ENCODE measurements at regions not wholly inside any gene's neighbourhood (a gene's known extent, or its start where the extent isn't known, plus 50 kb on each side); places are given as distances from the start of the nearest gene placed in this dataset.

GRCh38 chr4:187235456-187236170 lies 512.0 kb upstream of the FAT1 start:
- Histone ChIP-seq H3K4me1 (ENCODE audit: insufficient read depth, low read length) (no peaks in the 10 kb centered on the region), H3K27me3 (ENCODE audit: control insufficient read depth in 1 of 2, insufficient read depth in 2 of 2, low read length in 2 of 2) (no peaks in the 10 kb centered on the region), H3K4me3 (ENCODE audit: low read depth in 1 of 2, low read length in 2 of 2) (no peak overlapping the region), H3K9me3 (ENCODE audit: low read length) (no peaks in the 10 kb centered on the region), H3K27ac (ENCODE audit: low read depth, low read length) (no peak overlapping the region), H3K9ac (ENCODE audit: low read length) (no peak overlapping the region), H3K36me3 (ENCODE audit: insufficient read depth, low read length) (no peaks in the 10 kb centered on the region)

DNA sequence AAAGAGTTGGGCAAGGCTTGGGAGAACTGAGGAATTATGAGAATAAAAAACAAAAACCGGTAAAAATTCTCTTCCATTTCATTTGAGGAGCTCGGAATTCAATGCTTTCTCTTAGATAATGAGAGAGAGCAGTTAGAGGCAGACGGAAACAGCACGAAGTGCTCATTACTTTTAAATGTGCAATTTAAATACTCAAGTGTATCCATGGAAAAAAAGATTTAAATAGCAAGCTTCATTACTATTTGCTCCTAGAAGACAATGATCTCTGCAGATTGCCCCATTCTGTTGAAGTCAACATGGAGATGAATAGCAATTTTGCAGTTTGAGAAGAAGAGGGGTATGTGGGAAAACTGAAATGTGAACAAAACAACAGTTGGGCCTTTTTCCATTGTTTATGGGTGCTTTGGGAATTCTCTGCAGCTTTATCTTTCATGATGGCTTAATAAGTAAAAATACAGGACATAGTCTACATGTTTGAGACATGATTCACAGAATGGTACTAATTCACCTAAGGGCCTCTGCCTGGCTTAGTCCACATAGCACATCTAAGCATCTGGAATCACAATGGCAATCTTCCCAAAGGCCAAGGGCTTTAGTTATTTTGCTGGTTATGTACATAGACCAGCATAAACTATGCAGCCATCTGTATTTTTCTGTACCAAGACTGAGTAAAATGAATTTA lies 512.7 kb upstream of the FAT1 start:
- Histone ChIP-seq H3K9me3 (ENCODE audit: low read length) (no peaks in the 10 kb centered on the region), H3K27me3 (ENCODE audit: control insufficient read depth in 1 of 2, insufficient read depth in 2 of 2, low read length in 2 of 2) (no peaks in the 10 kb centered on the region), H3K4me1 (ENCODE audit: insufficient read depth, low read length) (no peaks in the 10 kb centered on the region), H3K27ac (ENCODE audit: low read depth, low read length) (no peak overlapping the region), H3K36me3 (ENCODE audit: insufficient read depth, low read length) (no peaks in the 10 kb centered on the region), H3K9ac (ENCODE audit: low read length) (no peak overlapping the region), H3K4me3 (ENCODE audit: low read depth in 1 of 2, low read length in 2 of 2) (no peak overlapping the region)

- H3K9me3 ChIP-seq (ENCODE audit: low read length), result peaks cover 2% of the 10 kb centered on the region
- no peaks in the 10 kb centered on the region for H3K27me3 ChIP-seq (ENCODE audit: control insufficient read depth in 1 of 2, insufficient read depth in 2 of 2, low read length in 2 of 2)
- no peak overlapping the region for H3K4me3 ChIP-seq (ENCODE audit: low read depth in 1 of 2, low read length in 2 of 2)
- H3K27ac ChIP-seq (ENCODE audit: low read depth, low read length), result no peak overlapping the region
- no peak overlapping the region for H3K9ac ChIP-seq (ENCODE audit: low read length)
- H3K4me1 ChIP-seq (ENCODE audit: insufficient read depth, low read length), result no peaks in the 10 kb centered on the region
- no peaks in the 10 kb centered on the region for H3K36me3 ChIP-seq (ENCODE audit: insufficient read depth, low read length)
Measured at GRCh38 chr4:187238646-187239045, 515.0 kb upstream of the FAT1 start.

DNA sequence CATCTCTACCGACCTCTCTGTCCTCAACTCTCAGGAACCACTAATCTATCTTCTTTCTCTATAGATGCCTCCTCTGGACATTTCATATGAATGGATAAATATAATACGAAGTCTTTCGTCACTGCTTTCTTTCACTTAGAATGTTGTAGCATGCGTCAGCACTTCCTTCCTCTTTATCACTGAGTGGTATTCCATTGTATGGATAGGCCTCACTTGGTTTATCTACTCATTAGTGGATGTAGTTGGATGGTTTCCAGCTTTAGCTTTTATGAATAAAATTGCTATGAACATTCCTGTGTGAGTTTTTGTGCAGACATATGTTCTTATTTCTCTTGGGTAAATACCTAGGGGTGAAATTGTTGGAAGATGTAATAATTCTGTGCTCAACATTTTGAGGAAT lies 528.2 kb upstream of the FAT1 start:
- H3K36me3 ChIP-seq (ENCODE audit: insufficient read depth, low read length), result no peaks in the 10 kb centered on the region
- H3K4me1 ChIP-seq (ENCODE audit: insufficient read depth, low read length), result no peaks in the 10 kb centered on the region
- no peaks in the 10 kb centered on the region for H3K9me3 ChIP-seq (ENCODE audit: low read length)
- no peak overlapping the region for H3K4me3 ChIP-seq (ENCODE audit: low read depth in 1 of 2, low read length in 2 of 2)
- no peak overlapping the region for H3K27ac ChIP-seq (ENCODE audit: low read depth, low read length)
- H3K9ac ChIP-seq (ENCODE audit: low read length), result no peak overlapping the region
- H3K27me3 ChIP-seq (ENCODE audit: control insufficient read depth in 1 of 2, insufficient read depth in 2 of 2, low read length in 2 of 2), result no peaks in the 10 kb centered on the region

DNA sequence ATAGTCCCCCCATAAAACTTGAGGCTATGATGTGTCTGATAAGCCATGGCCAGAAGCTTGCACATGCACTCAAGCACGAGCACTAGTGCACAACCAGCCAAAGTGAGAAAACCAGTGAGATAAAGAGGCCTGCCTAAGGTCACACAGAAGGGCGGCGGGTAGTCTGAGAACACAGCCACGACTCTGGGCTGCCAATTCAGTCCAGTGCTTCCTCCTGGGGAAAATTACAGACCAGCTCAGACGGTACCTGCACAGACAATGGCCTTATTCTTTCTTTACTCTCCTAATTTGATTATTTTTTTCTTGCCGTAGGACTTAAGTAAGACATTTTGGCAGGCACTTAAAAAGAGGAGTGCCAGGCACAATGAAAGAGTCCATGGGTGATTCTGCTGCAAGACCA lies 533.2 kb upstream of the FAT1 start:
- no peaks in the 10 kb centered on the region for H3K27me3 ChIP-seq (ENCODE audit: control insufficient read depth in 1 of 2, insufficient read depth in 2 of 2, low read length in 2 of 2)

DNA sequence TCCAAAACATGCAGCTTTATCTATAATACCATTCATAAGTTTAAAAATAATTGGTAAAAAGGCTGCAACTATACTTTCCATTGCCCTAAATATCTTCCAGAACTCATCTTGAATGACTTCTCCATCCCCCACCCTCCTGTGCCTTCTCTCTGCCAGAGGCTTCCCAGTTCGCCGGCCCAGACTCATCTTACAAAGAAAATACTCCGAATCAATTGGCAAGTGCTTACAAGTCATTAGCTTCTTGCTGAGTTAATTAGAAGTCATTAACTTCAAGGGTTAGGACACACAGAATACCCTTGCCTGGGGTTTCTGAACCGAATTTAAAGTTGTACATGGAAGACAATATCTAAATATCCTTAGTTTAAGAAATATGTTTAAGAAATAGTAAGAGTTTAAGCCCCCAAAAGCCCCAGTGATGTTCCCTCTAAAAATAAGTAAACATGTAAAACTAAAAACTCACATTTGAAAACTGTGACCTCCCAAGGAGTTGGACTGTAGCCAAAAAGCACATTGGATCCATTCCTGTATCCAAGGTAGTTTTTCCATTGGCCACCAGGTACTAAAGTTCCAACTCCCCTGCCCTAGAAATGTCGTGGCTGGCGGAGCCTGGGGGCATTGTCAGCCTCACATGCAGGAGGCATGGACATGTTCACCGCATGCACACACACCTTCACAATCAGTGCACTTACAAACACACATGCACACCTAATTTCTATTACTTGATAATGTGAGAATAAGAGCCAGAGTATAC lies 535.2 kb upstream of the FAT1 start:
- H3K9ac ChIP-seq (ENCODE audit: low read length), result no peak overlapping the region
- no peak overlapping the region for H3K27ac ChIP-seq (ENCODE audit: low read depth, low read length)
- H3K4me3 ChIP-seq (ENCODE audit: low read depth in 1 of 2, low read length in 2 of 2), result no peak overlapping the region
- H3K4me1 ChIP-seq (ENCODE audit: insufficient read depth, low read length), result no peaks in the 10 kb centered on the region
- no peaks in the 10 kb centered on the region for H3K36me3 ChIP-seq (ENCODE audit: insufficient read depth, low read length)
- H3K9me3 ChIP-seq (ENCODE audit: low read length), result no peaks in the 10 kb centered on the region
- H3K27me3 ChIP-seq (ENCODE audit: control insufficient read depth in 1 of 2, insufficient read depth in 2 of 2, low read length in 2 of 2), result no peaks in the 10 kb centered on the region

More for the DNA sequence above, 533.2 kb upstream of the FAT1 start:
- no peaks in the 10 kb centered on the region for H3K9me3 ChIP-seq (ENCODE audit: low read length)
- H3K9ac ChIP-seq (ENCODE audit: low read length), result no peak overlapping the region
- H3K36me3 ChIP-seq (ENCODE audit: insufficient read depth, low read length), result no peaks in the 10 kb centered on the region
- H3K4me3 ChIP-seq (ENCODE audit: low read depth in 1 of 2, low read length in 2 of 2), result no peak overlapping the region
- H3K27ac ChIP-seq (ENCODE audit: low read depth, low read length), result no peak overlapping the region
- H3K4me1 ChIP-seq (ENCODE audit: insufficient read depth, low read length), result no peaks in the 10 kb centered on the region

DNA sequence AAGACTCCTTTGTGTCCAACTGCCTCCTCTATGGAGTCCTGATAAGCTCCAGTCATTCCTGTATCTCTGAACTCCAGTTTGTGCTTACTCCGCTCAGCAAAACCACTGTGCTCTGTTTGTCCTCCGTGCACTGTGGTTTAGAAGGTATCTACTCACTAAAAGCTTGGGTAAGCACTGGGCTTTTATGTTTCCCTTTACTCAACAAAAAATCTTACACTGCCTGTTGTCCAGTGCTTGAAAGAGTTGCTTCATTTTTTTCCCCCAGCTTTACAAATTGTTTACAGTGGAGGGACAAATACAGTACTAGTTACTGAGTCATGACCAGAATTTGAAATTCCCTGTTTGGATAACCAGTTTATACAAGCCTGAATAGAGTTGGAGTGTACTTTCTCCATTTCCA lies 545.3 kb upstream of the FAT1 start:
- Histone ChIP-seq H3K9me3 (ENCODE audit: low read length) (no peaks in the 10 kb centered on the region), H3K4me1 (ENCODE audit: insufficient read depth, low read length) (no peaks in the 10 kb centered on the region), H3K36me3 (ENCODE audit: insufficient read depth, low read length) (no peaks in the 10 kb centered on the region), H3K4me3 (ENCODE audit: low read depth in 1 of 2, low read length in 2 of 2) (no peak overlapping the region), H3K27ac (ENCODE audit: low read depth, low read length) (no peak overlapping the region), H3K27me3 (ENCODE audit: control insufficient read depth in 1 of 2, insufficient read depth in 2 of 2, low read length in 2 of 2) (no peaks in the 10 kb centered on the region), H3K9ac (ENCODE audit: low read length) (no peak overlapping the region)

DNA sequence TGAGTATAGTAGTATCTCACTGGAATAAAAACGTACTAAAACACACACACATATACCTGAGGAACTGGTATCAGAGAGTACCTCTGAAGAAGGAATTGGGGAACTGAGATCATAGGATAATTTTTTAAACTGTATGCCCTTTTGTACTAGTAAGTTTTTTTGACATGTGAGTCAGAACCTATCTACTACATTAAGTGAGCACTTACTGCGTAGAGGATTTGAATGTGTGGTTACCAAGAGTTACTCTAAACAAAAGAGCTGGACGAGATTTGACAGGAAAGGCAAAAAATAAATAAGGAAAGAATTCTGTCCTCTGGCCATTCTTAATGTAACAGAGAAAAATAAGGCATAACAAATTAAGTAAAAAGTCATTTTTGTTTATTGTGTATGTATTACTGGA lies 546.5 kb upstream of the FAT1 start:
- no peaks in the 10 kb centered on the region for H3K9me3 ChIP-seq (ENCODE audit: low read length)

DNA sequence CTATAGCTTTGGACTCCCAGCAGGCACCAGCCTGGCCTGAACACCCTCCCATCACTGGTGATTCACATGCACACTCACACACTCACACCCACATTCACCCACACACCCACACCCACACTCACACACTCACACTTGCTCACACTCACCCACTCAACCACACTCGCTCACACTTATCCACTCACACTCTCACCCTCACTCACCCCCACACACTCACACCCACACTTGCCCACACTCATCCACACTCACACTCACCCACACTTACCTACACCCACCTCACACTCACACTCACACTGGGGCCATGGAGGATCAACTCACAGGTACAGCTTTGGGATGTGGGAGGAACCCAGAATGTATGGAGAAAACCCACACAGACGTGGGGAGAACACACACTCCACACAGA lies 548.2 kb upstream of the FAT1 start:
- H3K4me3 ChIP-seq (ENCODE audit: low read depth in 1 of 2, low read length in 2 of 2), result no peak overlapping the region
- no peaks in the 10 kb centered on the region for H3K36me3 ChIP-seq (ENCODE audit: insufficient read depth, low read length)
- H3K4me1 ChIP-seq (ENCODE audit: insufficient read depth, low read length), result no peaks in the 10 kb centered on the region
- no peaks in the 10 kb centered on the region for H3K9me3 ChIP-seq (ENCODE audit: low read length)
- H3K9ac ChIP-seq (ENCODE audit: low read length), result no peak overlapping the region
- no peaks in the 10 kb centered on the region for H3K27me3 ChIP-seq (ENCODE audit: control insufficient read depth in 1 of 2, insufficient read depth in 2 of 2, low read length in 2 of 2)
- no peak overlapping the region for H3K27ac ChIP-seq (ENCODE audit: low read depth, low read length)

More for the DNA sequence above, 546.5 kb upstream of the FAT1 start:
- Histone ChIP-seq H3K27ac (ENCODE audit: low read depth, low read length) (no peak overlapping the region), H3K4me1 (ENCODE audit: insufficient read depth, low read length) (no peaks in the 10 kb centered on the region), H3K36me3 (ENCODE audit: insufficient read depth, low read length) (no peaks in the 10 kb centered on the region), H3K4me3 (ENCODE audit: low read depth in 1 of 2, low read length in 2 of 2) (no peak overlapping the region), H3K27me3 (ENCODE audit: control insufficient read depth in 1 of 2, insufficient read depth in 2 of 2, low read length in 2 of 2) (no peaks in the 10 kb centered on the region), H3K9ac (ENCODE audit: low read length) (no peak overlapping the region)

GRCh38 chr4:187274153-187274552 lies 550.5 kb upstream of the FAT1 start:
- H3K27ac ChIP-seq (ENCODE audit: low read depth, low read length), result no peak overlapping the region

DNA sequence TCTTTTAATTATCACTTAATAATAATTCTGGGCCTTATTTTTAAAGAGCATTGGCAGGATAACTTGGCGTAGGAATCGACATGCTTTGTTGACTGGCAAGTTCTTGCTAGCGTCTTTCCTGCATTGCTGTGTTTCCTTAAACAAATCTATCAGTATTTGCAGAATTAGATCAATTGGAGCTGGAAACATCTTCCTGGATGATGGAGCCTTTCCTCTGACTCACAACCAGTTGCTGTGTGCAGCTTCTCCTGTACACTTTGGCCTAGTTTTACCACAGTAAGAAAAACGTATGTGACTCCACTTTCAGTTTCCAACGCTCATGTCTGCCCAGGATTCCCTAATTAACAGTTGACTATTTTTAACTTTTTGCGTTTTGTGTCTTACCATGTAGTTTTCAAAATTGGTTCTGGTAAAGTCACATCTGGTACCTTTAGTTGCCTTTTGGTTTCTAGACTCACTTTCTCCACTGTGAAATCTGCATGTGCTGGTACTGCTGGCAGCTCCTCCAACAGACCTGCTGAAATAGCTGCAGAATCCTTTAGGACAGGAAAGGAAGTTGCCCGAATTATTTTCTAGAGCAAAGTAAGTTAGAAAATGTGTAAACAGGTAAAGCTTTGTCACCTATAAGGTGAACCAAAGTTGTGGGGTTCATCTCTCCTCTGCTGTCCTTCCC lies 553.2 kb upstream of the FAT1 start:
- no peaks in the 10 kb centered on the region for H3K27me3 ChIP-seq (ENCODE audit: control insufficient read depth in 1 of 2, insufficient read depth in 2 of 2, low read length in 2 of 2)

More at GRCh38 chr4:187274153-187274552, 550.5 kb upstream of the FAT1 start:
- H3K9ac ChIP-seq (ENCODE audit: low read length), result no peak overlapping the region
- H3K27me3 ChIP-seq (ENCODE audit: control insufficient read depth in 1 of 2, insufficient read depth in 2 of 2, low read length in 2 of 2), result no peaks in the 10 kb centered on the region
- H3K9me3 ChIP-seq (ENCODE audit: low read length), result no peaks in the 10 kb centered on the region
- H3K4me3 ChIP-seq (ENCODE audit: low read depth in 1 of 2, low read length in 2 of 2), result no peak overlapping the region
- no peaks in the 10 kb centered on the region for H3K4me1 ChIP-seq (ENCODE audit: insufficient read depth, low read length)
- H3K36me3 ChIP-seq (ENCODE audit: insufficient read depth, low read length), result no peaks in the 10 kb centered on the region

More for the DNA sequence above, 553.2 kb upstream of the FAT1 start:
- no peaks in the 10 kb centered on the region for H3K4me1 ChIP-seq (ENCODE audit: insufficient read depth, low read length)
- no peak overlapping the region for H3K27ac ChIP-seq (ENCODE audit: low read depth, low read length)
- no peaks in the 10 kb centered on the region for H3K36me3 ChIP-seq (ENCODE audit: insufficient read depth, low read length)
- no peaks in the 10 kb centered on the region for H3K9me3 ChIP-seq (ENCODE audit: low read length)
- H3K9ac ChIP-seq (ENCODE audit: low read length), result no peak overlapping the region
- H3K4me3 ChIP-seq (ENCODE audit: low read depth in 1 of 2, low read length in 2 of 2), result no peak overlapping the region
